ENCODE measurements at regions not wholly inside any gene's neighbourhood (a gene's known extent, or its start where the extent isn't known, plus 50 kb on each side); places are given as distances from the start of the nearest gene placed in this dataset.

DNA sequence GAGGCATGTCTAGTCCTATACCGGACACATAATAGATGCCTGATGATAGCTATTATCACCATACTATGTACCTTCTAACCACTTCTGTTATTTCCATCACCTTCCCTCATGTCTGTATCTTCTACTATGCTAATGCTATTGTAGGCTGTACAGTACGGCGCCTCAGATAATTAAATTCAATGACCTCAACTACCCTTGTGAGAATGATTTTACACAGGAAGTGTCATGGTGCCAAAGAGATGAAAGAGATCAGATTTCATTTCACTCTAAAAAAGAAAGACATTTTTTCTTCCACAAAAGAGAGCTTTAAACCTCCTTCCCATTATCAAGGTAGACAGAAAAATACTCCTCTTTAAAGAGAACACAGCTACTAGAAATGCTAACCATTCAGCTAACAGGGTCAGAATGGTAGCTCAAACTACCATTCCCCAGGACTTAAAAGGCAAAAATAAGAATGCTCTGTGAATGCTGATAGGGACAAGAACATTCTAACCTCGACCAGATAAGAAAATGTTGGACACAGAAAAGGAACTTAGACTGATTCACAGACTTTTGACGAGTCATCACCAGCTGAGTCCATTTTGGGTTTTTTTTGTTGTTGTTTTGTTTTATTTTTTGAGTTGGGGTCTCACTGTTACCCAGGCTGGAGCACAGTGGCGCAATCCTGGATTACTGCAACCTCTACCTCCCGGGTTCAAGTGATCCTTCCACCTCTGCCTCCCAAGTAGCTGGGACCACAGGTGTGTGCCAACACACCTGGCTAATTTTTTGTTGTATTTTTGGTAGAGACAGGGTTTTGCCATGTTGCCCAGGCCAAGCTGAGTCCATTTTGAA, 99.2 kb upstream of the RAPGEF2 start:
- TF ChIP-seq, protein P1, sequence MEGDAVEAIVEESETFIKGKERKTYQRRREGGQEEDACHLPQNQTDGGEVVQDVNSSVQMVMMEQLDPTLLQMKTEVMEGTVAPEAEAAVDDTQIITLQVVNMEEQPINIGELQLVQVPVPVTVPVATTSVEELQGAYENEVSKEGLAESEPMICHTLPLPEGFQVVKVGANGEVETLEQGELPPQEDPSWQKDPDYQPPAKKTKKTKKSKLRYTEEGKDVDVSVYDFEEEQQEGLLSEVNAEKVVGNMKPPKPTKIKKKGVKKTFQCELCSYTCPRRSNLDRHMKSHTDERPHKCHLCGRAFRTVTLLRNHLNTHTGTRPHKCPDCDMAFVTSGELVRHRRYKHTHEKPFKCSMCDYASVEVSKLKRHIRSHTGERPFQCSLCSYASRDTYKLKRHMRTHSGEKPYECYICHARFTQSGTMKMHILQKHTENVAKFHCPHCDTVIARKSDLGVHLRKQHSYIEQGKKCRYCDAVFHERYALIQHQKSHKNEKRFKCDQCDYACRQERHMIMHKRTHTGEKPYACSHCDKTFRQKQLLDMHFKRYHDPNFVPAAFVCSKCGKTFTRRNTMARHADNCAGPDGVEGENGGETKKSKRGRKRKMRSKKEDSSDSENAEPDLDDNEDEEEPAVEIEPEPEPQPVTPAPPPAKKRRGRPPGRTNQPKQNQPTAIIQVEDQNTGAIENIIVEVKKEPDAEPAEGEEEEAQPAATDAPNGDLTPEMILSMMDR (IDR thresholded peaks at IDR 0.05), result no peak
- TF ChIP-seq POLR2A (IDR thresholded peaks at IDR 0.05) (no peak), POLR2AphosphoS5 (IDR thresholded peaks at IDR 0.05; ENCODE audit: insufficient read depth in 1 of 2, low read depth in 1 of 2) (no peak)

Measured in vagina (tissue), 2 donors.